Activated CD4-positive, alpha-beta T cell treated with anti-CD3 and anti-CD28 coated beads, Interleukin-2, amount 10 ng/mL, durations not matched to agents 7 days and 5 days (primary cell): ENCODE measurements at regions not wholly inside any gene's neighbourhood (a gene's known extent, or its start where the extent isn't known, plus 50 kb on each side); places are given as distances from the start of the nearest gene placed in this dataset.

Experiments used
- CTCF ChIA-PET: fragments of 350-600 bp; sonication (Branson Sonifier 250); formaldehyde crosslinking; loops from one replicate; lab custom pipeline; 2021; ENCODE audit warnings: antibody characterized with exemption; lab: Charles Lee
- POLR2A ChIA-PET: fragments of 350-600 bp; sonication (Branson Sonifier 250); formaldehyde crosslinking; loops from one replicate; lab custom pipeline; 2021; ENCODE audit warnings: antibody characterized with exemption; lab: Charles Lee
- DNase-seq: peaks from one replicate; pipeline ENCODE4 v3.0.0-alpha.2; 2020
- H3K27ac Mint-ChIP-seq: one replicate; pipeline ENCODE4 v1.8.0; 2021; ENCODE audit warnings: mild to moderate bottlenecking, moderate library complexity, mixed read lengths
- H3K27me3 Mint-ChIP-seq: one replicate; pipeline ENCODE4 v1.8.0; 2021; ENCODE audit warnings: mixed read lengths
- H3K36me3 Mint-ChIP-seq: one replicate; pipeline ENCODE4 v1.8.0; 2021; ENCODE audit warnings: low read depth, mixed read lengths
- H3K4me1 Mint-ChIP-seq: one replicate; pipeline ENCODE4 v1.8.0; 2021; ENCODE audit warnings: mixed read lengths
- H3K4me3 Mint-ChIP-seq: one replicate; pipeline ENCODE4 v1.8.0; 2021; ENCODE audit warnings: mild to moderate bottlenecking, moderate library complexity, mixed read lengths
- H3K9me3 Mint-ChIP-seq: one replicate; pipeline ENCODE4 v1.8.0; 2021; ENCODE audit warnings: mixed read lengths

GRCh38 chr6:135797361-135797760 lies 54.1 kb upstream of the PDE7B start:
- Mint-ChIP-seq H3K36me3 (no peaks in the 10 kb centered on the region), H3K4me3 (no peak overlapping the region), H3K4me1 (no peaks in the 10 kb centered on the region), H3K27ac (no peak overlapping the region), H3K27me3 (no peaks in the 10 kb centered on the region), H3K9me3 (no peaks in the 10 kb centered on the region)
- CTCF ChIA-PET = no interaction called here
- POLR2A ChIA-PET = no interaction called here
- no peak for DNase-seq

- Mint-ChIP-seq H3K4me3 (no peak overlapping the region), H3K36me3 (no peaks in the 10 kb centered on the region), H3K4me1 (no peaks in the 10 kb centered on the region), H3K27me3 (no peaks in the 10 kb centered on the region), H3K27ac (no peak overlapping the region), H3K9me3 (no peaks in the 10 kb centered on the region)
- POLR2A ChIA-PET = no interaction called here
- no peak for DNase-seq
- CTCF ChIA-PET = interaction anchor here (0.7 kb wide), 1 partner anchor 255 kb away, joined by 3 read pairs; no protein-coding TSS in a partner anchor
These were observed 52.6 kb upstream of the PDE7B start for GRCh38 chr6:135798751-135799515.
